ENCODE measurements at regions not wholly inside any gene's neighbourhood (a gene's known extent, or its start where the extent isn't known, plus 50 kb on each side); places are given as distances from the start of the nearest gene placed in this dataset.

- H3K9me3 ChIP-seq = no peaks in the 10 kb centered on the region
- H3K36me3 ChIP-seq = no peaks in the 10 kb centered on the region
- no peak overlapping the region for H3K4me3 ChIP-seq
- no peak for DNase-seq
- H3K27ac ChIP-seq = no peak overlapping the region
- H3K27me3 ChIP-seq = no peaks in the 10 kb centered on the region
- TF ChIP-seq CTCF (IDR thresholded peaks at IDR 0.05) = no peak
- intact Hi-C loops (cut with DNase I; ENCODE audit: low total_unique reads) = no loop called here
- H3K4me1 ChIP-seq = no peaks in the 10 kb centered on the region
Measured at GRCh38 chr17:71063127-71063526, 893.8 kb downstream of the KCNJ2 start.

DNA sequence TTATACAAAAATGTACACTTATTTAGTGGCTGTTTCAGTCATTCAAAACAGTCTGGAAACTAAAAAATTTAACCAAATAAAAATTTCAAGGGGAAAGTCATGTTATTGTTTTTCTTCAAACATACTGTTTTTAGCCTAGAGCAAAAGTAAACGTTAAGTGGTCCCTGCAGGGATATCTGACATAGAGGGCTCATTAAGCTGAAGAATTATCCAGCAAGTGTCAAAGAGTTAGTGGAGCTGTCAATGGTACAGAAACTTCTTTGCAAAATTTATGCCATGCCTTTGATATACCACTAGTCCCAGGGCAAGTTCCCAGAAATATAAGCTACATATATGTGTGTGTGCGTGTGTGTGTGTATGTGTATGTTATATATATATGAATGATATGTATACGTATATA, 894.2 kb downstream of the KCNJ2 start:
- intact Hi-C loops (cut with DNase I; ENCODE audit: low total_unique reads) = no loop called here
- Histone ChIP-seq H3K27ac (no peak overlapping the region), H3K4me1 (no peaks in the 10 kb centered on the region), H3K4me3 (no peak overlapping the region), H3K9me3 (no peaks in the 10 kb centered on the region), H3K36me3 (no peaks in the 10 kb centered on the region), H3K27me3 (no peaks in the 10 kb centered on the region)
- no peak for TF ChIP-seq CTCF (IDR thresholded peaks at IDR 0.05)
- no peak for DNase-seq

GRCh38 chr17:71067669-71068407, 898.5 kb downstream of the KCNJ2 start:
- TF ChIP-seq CTCF (IDR thresholded peaks at IDR 0.05) = no peak
- no peak for DNase-seq
- intact Hi-C loops (cut with DNase I; ENCODE audit: low total_unique reads) = no loop called here

DNA sequence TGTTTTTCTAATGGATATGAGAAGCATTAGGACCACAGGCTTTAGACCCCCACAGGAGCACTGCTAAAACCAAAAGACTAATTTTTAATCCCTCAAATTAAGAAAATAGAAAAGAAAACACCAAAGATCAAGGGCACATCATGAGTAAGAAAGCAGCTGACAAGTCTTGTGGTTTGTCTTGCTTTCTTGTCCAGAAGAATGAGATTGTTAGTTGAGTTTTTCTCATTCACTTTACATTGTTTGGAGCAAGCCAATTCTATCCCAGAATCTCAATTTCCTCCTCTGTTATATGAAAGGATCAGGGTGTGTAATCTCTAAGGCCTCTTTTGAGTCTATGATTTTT, 899.0 kb downstream of the KCNJ2 start:
- Histone ChIP-seq H3K27ac (no peak overlapping the region), H3K4me3 (no peak overlapping the region), H3K9me3 (no peaks in the 10 kb centered on the region), H3K36me3 (no peaks in the 10 kb centered on the region), H3K4me1 (no peaks in the 10 kb centered on the region), H3K27me3 (no peaks in the 10 kb centered on the region)
- intact Hi-C loops (cut with DNase I; ENCODE audit: low total_unique reads) = no loop called here
- no peak for DNase-seq
- no peak for TF ChIP-seq CTCF (IDR thresholded peaks at IDR 0.05)

More at GRCh38 chr17:71067669-71068407, 898.5 kb downstream of the KCNJ2 start:
- H3K27ac ChIP-seq = no peak overlapping the region
- H3K27me3 ChIP-seq = no peaks in the 10 kb centered on the region
- H3K4me1 ChIP-seq = no peaks in the 10 kb centered on the region
- no peak overlapping the region for H3K4me3 ChIP-seq
- H3K36me3 ChIP-seq = no peaks in the 10 kb centered on the region
- no peaks in the 10 kb centered on the region for H3K9me3 ChIP-seq

DNA sequence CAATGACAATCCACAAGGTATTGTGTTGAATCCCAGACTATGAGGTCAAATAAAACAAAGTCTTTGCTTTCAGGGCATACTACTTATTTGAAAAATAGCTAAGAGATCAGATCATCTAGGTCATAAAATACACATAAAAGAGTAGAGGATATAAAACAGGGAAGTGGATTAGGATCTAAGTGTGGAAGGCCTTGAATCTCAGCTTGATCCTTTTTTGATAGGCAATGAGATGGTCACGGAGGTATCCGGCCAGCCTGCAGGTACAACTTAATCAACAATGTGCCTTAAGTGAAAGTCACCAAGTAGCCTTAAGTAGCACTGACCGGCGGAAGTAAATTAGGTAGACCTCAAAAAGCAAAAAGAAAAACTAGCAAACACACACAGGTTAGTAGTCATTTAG, 901.7 kb downstream of the KCNJ2 start:
- DNase-seq = no peak
- TF ChIP-seq CTCF (IDR thresholded peaks at IDR 0.05) = no peak
- H3K27ac ChIP-seq = no peak overlapping the region
- H3K4me3 ChIP-seq = no peak overlapping the region
- H3K4me1 ChIP-seq = no peaks in the 10 kb centered on the region
- no peaks in the 10 kb centered on the region for H3K9me3 ChIP-seq
- intact Hi-C loops (cut with DNase I; ENCODE audit: low total_unique reads) = no loop called here
- no peaks in the 10 kb centered on the region for H3K27me3 ChIP-seq
- H3K36me3 ChIP-seq = no peaks in the 10 kb centered on the region

DNA sequence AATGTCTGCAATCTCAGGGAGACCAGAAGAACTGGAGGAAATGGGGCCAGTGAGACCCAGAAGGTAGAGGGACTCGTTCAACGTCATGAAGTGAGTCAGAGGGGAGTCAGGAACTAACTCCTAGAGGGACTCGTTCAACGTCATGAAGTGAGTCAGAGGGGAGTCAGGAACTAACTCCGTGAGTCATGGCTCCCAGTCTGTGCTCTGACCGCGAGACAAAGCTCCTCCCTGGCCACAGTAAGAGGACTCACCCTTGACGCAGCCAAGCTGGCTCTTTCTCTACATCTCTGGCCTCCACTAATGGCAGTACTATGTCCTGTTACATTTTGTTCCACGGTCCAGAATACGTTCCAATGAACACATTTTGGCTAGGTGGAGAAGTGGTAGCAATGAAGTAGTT, 902.5 kb downstream of the KCNJ2 start:
- intact Hi-C loops (cut with DNase I; ENCODE audit: low total_unique reads) = no loop called here
- TF ChIP-seq CTCF (IDR thresholded peaks at IDR 0.05) = no peak
- Histone ChIP-seq H3K9me3 (no peaks in the 10 kb centered on the region), H3K27me3 (no peaks in the 10 kb centered on the region), H3K27ac (no peak overlapping the region), H3K4me1 (no peaks in the 10 kb centered on the region), H3K4me3 (no peak overlapping the region), H3K36me3 (no peaks in the 10 kb centered on the region)
- DNase-seq = no peak

All from tibial artery (tissue), 4 donors.